HEK293 (cell line): ENCODE measurements at regions not wholly inside any gene's neighbourhood (a gene's known extent, or its start where the extent isn't known, plus 50 kb on each side); places are given as distances from the start of the nearest gene placed in this dataset.

Source experiments
- CTCF ChIP-seq: fragments of 450-650 bp; formaldehyde crosslinking; IDR thresholded peaks from 2 replicates; pipeline ENCODE4 v1.5.1; 2016; ENCODE audit warnings: missing biosample characterization, missing genetic modification characterization
- ZFHX2 ChIP-seq: fragments of 450-650 bp; formaldehyde crosslinking; conservative IDR thresholded peaks from 2 replicates; pipeline ENCODE4 v1.5.1; 2016; ENCODE audit warnings: missing biosample characterization, missing genetic modification characterization
- ZNF416 ChIP-seq: fragments of 450-650 bp; formaldehyde crosslinking; IDR thresholded peaks from 2 replicates; pipeline ENCODE4 v1.5.1; 2016; ENCODE audit warnings: missing biosample characterization, missing genetic modification characterization
- ZNF670 ChIP-seq: fragments of 450-650 bp; formaldehyde crosslinking; IDR thresholded peaks from 2 replicates; pipeline ENCODE4 v1.5.1; 2016; ENCODE audit warnings: missing biosample characterization, missing genetic modification characterization, low read depth

DNA sequence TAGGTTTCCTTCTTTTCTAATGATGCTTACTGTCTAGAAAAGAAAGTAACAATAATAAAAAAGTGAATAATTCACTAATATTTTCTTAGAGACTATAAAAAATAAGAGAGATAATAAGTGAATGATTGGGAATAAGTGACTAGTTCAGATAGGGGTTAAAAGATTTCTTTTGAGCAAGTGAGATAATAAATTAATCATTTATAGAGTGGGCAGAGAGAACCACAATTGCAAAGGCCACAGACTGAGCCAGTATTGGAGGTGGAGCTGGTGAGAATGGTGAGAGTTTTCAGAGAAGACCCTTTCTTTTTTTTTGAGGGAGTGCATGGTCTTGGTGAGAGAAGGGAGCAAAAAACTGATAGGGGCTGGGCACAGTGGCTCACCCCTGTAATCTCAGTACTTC lies 159.1 kb upstream of the SALL1 start:
- TF ChIP-seq ZNF670 = no peak
- no peak for TF ChIP-seq CTCF (tag by site-specific recombination)
- no peak for TF ChIP-seq ZFHX2
- no peak for TF ChIP-seq ZNF416 (tag by site-specific recombination)
